ENCODE measurements at regions not wholly inside any gene's neighbourhood (a gene's known extent, or its start where the extent isn't known, plus 50 kb on each side); places are given as distances from the start of the nearest gene placed in this dataset.

DNA sequence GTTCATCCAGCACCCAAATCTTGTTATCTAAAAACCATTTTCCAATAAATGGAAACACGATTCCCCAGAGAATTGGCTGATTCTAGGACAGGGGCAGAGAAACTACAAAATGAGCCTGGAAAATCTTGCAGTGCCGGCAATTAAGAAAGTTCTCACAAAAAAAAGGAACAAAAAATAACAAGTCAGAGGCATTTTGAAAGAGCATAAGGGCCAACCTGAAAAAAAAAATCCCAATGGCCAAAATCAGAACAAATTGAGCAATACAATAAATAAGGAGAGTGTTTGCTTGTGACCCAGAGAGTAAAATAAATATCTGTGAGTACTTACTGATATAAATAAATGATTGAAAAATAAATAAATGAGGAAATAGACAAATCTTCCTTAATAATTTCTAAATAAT lies 55.1 kb upstream of the S1PR3 start:
- no peak for DNase-seq

DNA sequence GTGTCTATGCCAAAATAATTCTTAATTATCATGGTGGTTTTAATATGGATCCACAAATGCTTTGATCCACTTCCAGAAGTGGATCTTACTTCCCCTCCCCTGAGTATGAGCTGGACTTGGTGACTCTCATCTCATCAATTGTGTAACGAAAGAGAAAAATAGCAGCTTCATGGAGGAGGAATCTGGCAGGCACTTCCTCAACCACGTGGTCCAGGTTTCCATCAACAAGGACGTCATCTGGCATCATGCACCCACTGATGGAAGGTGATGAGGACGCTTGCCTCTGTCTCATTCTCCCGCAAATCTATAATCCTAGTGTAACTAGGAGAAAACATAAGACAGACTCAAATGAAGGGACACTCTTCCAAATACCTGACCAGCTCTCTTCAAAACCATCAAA lies 54.6 kb upstream of the S1PR3 start:
- DNase-seq = no peak

DNA sequence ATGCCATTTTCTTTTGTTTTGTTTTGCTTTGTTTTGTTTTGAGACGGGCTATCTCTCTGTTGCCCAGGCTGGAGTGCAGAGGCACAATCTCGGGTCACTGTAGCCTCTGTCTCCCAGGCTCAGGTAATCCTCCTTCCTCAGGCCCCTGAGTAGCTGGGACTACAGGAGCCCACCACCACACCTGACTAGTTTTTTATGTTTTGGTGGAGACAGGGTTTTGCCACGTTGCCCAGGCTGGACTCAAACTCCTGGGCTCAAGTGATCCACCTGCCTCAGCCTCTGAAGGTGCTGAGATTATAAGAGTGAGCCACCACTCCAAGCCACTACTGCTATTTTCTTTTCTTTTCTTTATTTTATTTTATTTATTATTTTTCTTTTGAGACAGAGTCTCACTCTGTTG lies 54.0 kb upstream of the S1PR3 start:
- DNase-seq = no peak

DNA sequence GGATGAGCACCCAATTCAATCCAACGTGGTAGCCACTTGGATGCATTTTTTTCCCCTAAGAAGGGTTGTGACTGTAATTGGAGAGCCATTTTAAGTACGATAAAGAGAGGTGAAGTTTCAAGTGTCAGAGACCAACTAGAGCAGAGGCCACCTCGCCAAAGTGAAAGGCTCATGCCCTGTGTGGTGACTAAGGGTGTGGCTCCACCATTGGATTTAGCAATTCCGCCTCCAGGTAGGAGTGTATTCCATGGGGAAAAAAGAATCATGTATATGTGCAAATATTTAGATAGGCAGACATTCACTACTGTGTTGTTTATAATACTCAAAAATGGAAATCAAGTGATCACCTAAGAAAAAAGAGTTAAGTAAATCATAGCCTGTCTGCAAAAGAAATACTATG lies 53.1 kb upstream of the S1PR3 start:
- no peak for DNase-seq
